Activated naive CD8-positive, alpha-beta T cell treated with anti-CD3 and anti-CD28 coated beads, Interleukin-2, amount 50 U/mL, for 24 hours (primary cell): ENCODE measurements at regions not wholly inside any gene's neighbourhood (a gene's known extent, or its start where the extent isn't known, plus 50 kb on each side); places are given as distances from the start of the nearest gene placed in this dataset.
"Not testable (repeated sequence)": the region's sequence is repeated elsewhere in the genome, so short reads cannot be mapped to it uniquely, and the experiment has no call there.

Experiments
- ATAC-seq: fragments of 150-1000 bp; cut with Tn5 transposase; one replicate; pipeline ENCODE4 v1.10.0; 2021
- DNase-seq: peaks from one replicate; pipeline ENCODE4 v3.0.0; 2021
- H3K27ac Mint-ChIP-seq: one replicate; pipeline ENCODE4 v1.8.0; 2021; ENCODE audit warnings: mild to moderate bottlenecking, mixed read lengths
- H3K27me3 Mint-ChIP-seq: one replicate; pipeline ENCODE4 v1.8.0; 2021; ENCODE audit warnings: mixed read lengths
- H3K36me3 Mint-ChIP-seq: one replicate; pipeline ENCODE4 v1.8.0; 2021; ENCODE audit warnings: low read depth, mixed read lengths
- H3K4me1 Mint-ChIP-seq: one replicate; pipeline ENCODE4 v1.8.0; 2021; ENCODE audit warnings: mixed read lengths
- H3K4me3 Mint-ChIP-seq: one replicate; pipeline ENCODE4 v1.8.0; 2021; ENCODE audit warnings: mild to moderate bottlenecking, moderate library complexity, mixed read lengths
- H3K9me3 Mint-ChIP-seq: one replicate; pipeline ENCODE4 v1.8.0; 2021; ENCODE audit warnings: mixed read lengths

- no peak for ATAC-seq
- Mint-ChIP-seq H3K36me3 (no peaks in the 10 kb centered on the region), H3K27ac (no peak overlapping the region), H3K4me3 (no peak overlapping the region), H3K27me3 (peaks cover 20% of the 10 kb centered on the region), H3K9me3 (no peaks in the 10 kb centered on the region), H3K4me1 (peaks cover 2% of the 10 kb centered on the region)
- no peak for DNase-seq
These were observed 133.4 kb upstream of the ERRFI1 start for GRCh38 chr1:8159470-8160024.

DNA sequence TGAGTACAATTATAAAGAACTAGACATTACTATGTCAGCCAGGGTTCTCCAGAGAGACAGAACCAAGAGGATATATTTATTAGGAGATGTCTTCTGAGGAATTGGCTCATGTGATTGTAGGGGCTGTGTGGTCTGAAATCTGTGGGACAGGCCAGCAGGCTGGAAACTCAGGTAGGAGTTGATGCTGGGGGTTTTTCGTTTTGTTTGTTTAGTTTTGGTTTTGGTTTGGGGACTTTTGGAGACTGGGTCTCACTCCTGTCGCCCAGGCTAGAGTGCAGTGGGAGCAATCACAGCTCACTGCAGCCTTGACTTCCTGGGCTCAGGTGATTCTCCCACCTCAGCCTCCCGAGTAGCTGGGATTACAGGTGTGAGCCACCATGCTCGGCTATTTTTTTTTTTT, 132.9 kb upstream of the ERRFI1 start:
- peak; percentile 28 for ATAC-seq
- H3K27ac Mint-ChIP-seq = no peak overlapping the region
- peaks cover 21% of the 10 kb centered on the region for H3K27me3 Mint-ChIP-seq
- H3K9me3 Mint-ChIP-seq = no peaks in the 10 kb centered on the region
- peaks cover 3% of the 10 kb centered on the region for H3K4me1 Mint-ChIP-seq
- no peaks in the 10 kb centered on the region for H3K36me3 Mint-ChIP-seq
- no peak overlapping the region for H3K4me3 Mint-ChIP-seq
- DNase-seq = no peak

- Mint-ChIP-seq H3K27me3 (peaks cover 24% of the 10 kb centered on the region), H3K9me3 (no peaks in the 10 kb centered on the region), H3K4me1 (peaks cover 13% of the 10 kb centered on the region), H3K36me3 (no peaks in the 10 kb centered on the region), H3K27ac (no peak overlapping the region), H3K4me3 (no peak overlapping the region)
- ATAC-seq (no peak), DNase-seq (no peak)
These were observed 131.7 kb upstream of the ERRFI1 start for GRCh38 chr1:8157765-8158164.

GRCh38 chr1:8155528-8156186, 129.5 kb upstream of the ERRFI1 start:
- H3K27me3 Mint-ChIP-seq = peaks cover 28% of the 10 kb centered on the region
- ATAC-seq (no peak), DNase-seq (no peak)
- H3K4me3 Mint-ChIP-seq = no peak overlapping the region
- no peaks in the 10 kb centered on the region for H3K36me3 Mint-ChIP-seq
- H3K9me3 Mint-ChIP-seq = no peaks in the 10 kb centered on the region
- H3K4me1 Mint-ChIP-seq = peaks cover 33% of the 10 kb centered on the region
- no peak overlapping the region for H3K27ac Mint-ChIP-seq

GRCh38 chr1:8154621-8155052, 128.5 kb upstream of the ERRFI1 start:
- Mint-ChIP-seq H3K9me3 (no peaks in the 10 kb centered on the region), H3K4me3 (no peak overlapping the region), H3K4me1 (peaks cover 41% of the 10 kb centered on the region), H3K27ac (no peak overlapping the region), H3K27me3 (peaks cover 30% of the 10 kb centered on the region), H3K36me3 (no peaks in the 10 kb centered on the region)
- ATAC-seq (no peak), DNase-seq (no peak)

DNA sequence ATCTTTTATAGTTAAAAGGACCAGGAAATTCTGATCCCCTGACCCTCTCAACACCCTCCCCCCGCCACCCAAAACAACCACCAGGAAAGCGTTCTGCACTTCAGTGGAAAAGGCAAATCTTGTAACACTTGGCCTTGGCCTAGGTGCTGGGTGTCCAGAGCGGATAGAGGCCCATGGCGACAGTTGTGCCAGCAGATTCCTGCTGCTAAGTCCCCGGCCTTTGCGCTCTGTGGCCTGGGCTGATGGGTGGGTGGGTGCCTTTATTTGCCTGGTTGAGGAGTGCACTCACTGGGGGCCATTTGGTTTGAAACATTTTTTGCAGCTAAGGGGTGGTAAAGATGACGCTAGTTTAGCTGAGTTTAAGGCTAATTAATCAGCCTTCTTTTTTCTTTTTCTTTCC, 127.9 kb upstream of the ERRFI1 start:
- H3K9me3 Mint-ChIP-seq = no peaks in the 10 kb centered on the region
- no peak for DNase-seq
- no peak for ATAC-seq
- no peaks in the 10 kb centered on the region for H3K36me3 Mint-ChIP-seq
- H3K4me3 Mint-ChIP-seq = no peak overlapping the region
- peaks cover 47% of the 10 kb centered on the region for H3K4me1 Mint-ChIP-seq
- H3K27me3 Mint-ChIP-seq = peaks cover 30% of the 10 kb centered on the region
- H3K27ac Mint-ChIP-seq = no peak overlapping the region

GRCh38 chr1:8152731-8153702, 126.9 kb upstream of the ERRFI1 start:
- DNase-seq = peak; percentile 25
- H3K4me1 Mint-ChIP-seq = peaks cover 49% of the 10 kb centered on the region
- no peaks in the 10 kb centered on the region for H3K36me3 Mint-ChIP-seq

GRCh38 chr1:8151647-8152046, 125.5 kb upstream of the ERRFI1 start:
- DNase-seq = no peak
- no peak overlapping the region for H3K4me3 Mint-ChIP-seq
- no peak for ATAC-seq
- no peak overlapping the region for H3K27ac Mint-ChIP-seq
- H3K9me3 Mint-ChIP-seq = no peaks in the 10 kb centered on the region
- peaks cover 49% of the 10 kb centered on the region for H3K4me1 Mint-ChIP-seq
- no peaks in the 10 kb centered on the region for H3K36me3 Mint-ChIP-seq
- peaks cover 37% of the 10 kb centered on the region for H3K27me3 Mint-ChIP-seq

More at GRCh38 chr1:8152731-8153702, 126.9 kb upstream of the ERRFI1 start:
- peaks cover 36% of the 10 kb centered on the region for H3K27me3 Mint-ChIP-seq
- H3K4me3 Mint-ChIP-seq = peak overlapping the region; percentile 64
- H3K9me3 Mint-ChIP-seq = no peaks in the 10 kb centered on the region
- H3K27ac Mint-ChIP-seq = peak overlapping the region; percentile 91
- ATAC-seq = peak; percentile 83

DNA sequence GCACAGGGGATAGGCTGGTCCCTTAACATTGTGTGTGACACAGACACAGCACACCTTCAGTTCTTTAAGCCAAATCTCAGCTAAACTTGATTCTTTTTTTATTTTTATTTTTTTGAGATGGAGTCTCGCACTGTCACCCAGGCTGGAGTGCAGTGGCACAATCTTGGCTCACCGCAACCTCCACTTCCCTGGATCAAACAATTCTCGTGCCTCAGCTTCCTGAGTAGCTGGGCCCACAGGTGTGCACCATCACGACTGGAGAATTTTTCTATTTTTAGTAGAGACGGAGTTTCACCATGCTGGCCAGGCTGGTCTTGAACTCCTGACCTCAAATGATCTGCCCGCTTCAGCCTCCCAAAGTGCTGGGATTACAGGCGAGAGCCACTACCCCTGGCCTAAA, 123.6 kb upstream of the ERRFI1 start:
- not testable (repeated sequence) for H3K27ac Mint-ChIP-seq, H3K4me3 Mint-ChIP-seq, ATAC-seq, H3K36me3 Mint-ChIP-seq, DNase-seq, H3K9me3 Mint-ChIP-seq
- H3K27me3 Mint-ChIP-seq = peaks cover 31% of the 10 kb centered on the region
- H3K4me1 Mint-ChIP-seq = peaks cover 57% of the 10 kb centered on the region

DNA sequence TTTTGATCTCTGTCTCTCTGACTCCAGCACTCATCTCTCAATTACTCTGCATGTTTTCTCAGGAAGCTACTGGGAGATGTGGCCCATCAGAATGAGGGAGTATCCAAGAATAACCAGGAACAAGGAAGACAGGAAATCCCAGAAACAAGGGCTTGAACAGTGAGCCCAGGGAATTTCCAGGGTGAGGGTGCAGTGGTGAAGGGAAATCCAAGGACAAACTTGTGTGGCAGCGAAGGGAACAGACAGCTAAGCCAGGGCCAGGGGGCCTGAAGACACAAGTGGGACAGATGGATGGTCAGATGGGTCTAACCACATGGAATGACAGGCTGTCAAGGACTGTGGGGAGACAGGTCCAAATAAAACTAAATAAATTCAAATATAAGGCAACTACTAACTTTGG, 121.8 kb upstream of the ERRFI1 start:
- no peak overlapping the region for H3K4me3 Mint-ChIP-seq
- peaks cover 27% of the 10 kb centered on the region for H3K27me3 Mint-ChIP-seq
- no peak overlapping the region for H3K27ac Mint-ChIP-seq
- H3K9me3 Mint-ChIP-seq = no peaks in the 10 kb centered on the region
- DNase-seq (no peak), ATAC-seq (no peak)
- peaks cover 53% of the 10 kb centered on the region for H3K4me1 Mint-ChIP-seq
- no peaks in the 10 kb centered on the region for H3K36me3 Mint-ChIP-seq

GRCh38 chr1:8146257-8146855, 120.2 kb upstream of the ERRFI1 start:
- Mint-ChIP-seq H3K36me3 (no peaks in the 10 kb centered on the region), H3K4me1 (peaks cover 40% of the 10 kb centered on the region), H3K9me3 (no peaks in the 10 kb centered on the region), H3K4me3 (no peak overlapping the region), H3K27me3 (peaks cover 25% of the 10 kb centered on the region), H3K27ac (no peak overlapping the region)
- ATAC-seq (no peak), DNase-seq (no peak)

DNA sequence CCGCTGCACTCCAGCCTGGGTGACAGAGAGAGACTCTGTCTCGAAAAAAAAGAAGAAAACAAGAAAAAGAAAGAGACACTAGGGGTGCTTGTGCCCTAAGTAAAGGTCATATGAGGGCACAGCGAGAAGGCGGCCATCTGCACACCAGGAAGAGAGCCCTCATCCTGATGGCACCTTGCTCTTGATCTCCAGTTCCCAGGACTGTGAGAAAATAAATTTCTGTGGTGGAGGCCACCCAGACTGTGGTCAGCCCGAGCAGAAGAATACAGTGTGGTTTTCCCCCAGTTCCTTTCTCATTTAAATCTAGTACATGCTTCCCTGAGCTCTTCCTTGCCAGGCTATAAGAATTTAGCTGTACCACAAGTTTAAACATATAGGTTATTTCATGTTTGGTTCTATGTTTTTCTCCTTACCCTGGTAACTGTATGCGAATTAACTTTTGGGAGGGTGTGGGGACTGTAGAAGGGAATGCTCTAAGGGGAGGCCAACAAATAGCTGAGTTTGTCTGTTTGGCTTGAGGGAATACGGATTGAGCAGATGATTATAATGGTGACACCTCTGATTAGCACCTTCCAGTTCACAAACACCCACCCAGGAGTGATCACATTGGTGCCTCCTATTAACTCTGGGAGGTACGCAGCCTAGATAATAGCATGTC, 119.6 kb upstream of the ERRFI1 start:
- no peaks in the 10 kb centered on the region for H3K9me3 Mint-ChIP-seq
- no peak overlapping the region for H3K4me3 Mint-ChIP-seq
- H3K27me3 Mint-ChIP-seq = peaks cover 23% of the 10 kb centered on the region
- no peak overlapping the region for H3K27ac Mint-ChIP-seq
- H3K4me1 Mint-ChIP-seq = peaks cover 34% of the 10 kb centered on the region
- no peaks in the 10 kb centered on the region for H3K36me3 Mint-ChIP-seq
- no peak for DNase-seq
- ATAC-seq = no peak

DNA sequence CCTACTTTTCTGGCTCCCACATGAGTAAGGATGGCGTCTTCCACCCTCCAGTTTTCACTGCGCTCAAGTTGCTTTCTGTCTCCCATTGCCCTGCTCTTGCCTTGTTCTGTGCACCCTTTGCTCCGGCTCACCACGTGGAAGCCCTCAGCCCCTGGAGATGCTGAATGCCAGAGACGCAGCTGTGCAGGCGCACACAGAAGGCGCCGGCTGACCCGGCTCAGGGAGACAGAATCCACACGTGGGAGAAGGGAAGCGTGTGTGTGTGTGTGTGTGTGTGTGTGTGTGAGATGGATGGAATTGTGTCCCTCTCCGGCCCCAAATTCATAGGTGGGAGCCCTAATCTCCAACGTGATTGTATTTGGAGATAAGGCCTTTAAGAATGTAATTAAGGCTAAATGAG, 118.2 kb upstream of the ERRFI1 start:
- ATAC-seq = no peak
- Mint-ChIP-seq H3K4me1 (peaks cover 23% of the 10 kb centered on the region), H3K27ac (no peak overlapping the region), H3K27me3 (peaks cover 22% of the 10 kb centered on the region), H3K4me3 (no peak overlapping the region), H3K36me3 (no peaks in the 10 kb centered on the region), H3K9me3 (no peaks in the 10 kb centered on the region)
- DNase-seq = no peak

DNA sequence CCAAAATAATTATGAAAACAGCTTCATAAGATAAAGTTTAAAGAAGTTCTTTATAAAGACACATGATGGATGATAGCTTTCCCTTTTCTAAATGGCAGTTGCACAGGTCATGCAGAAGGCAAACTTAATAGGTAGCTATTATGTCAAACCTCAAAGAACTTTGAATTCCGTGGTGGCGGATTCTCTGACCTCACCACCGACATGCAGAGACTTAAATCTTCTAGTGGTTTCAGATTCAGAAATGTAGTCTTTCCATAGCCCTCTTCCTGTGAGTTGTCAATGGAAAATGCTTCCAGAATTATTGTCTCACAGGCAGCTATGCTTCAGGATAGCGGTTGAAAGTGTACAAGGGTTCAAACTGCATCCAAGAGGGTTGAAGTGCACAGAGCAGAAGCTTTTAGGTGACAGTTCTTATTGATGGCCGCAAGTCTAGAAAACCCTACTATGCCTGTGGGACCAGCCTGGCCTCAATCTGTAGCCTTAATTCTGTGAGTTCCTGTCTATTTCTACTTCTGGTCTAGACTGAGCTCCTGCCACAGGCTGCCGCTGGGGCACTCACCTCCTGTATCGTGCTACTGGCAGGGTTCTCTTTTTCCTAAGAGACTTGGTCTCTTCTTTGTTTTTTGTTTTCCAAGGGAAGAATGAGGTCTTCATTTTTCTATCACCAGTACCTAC, 117.0 kb upstream of the ERRFI1 start:
- ATAC-seq = no peak
- H3K27ac Mint-ChIP-seq = no peak overlapping the region

More for the DNA sequence above, 117.0 kb upstream of the ERRFI1 start:
- no peak for DNase-seq
- H3K9me3 Mint-ChIP-seq = no peaks in the 10 kb centered on the region
- peaks cover 18% of the 10 kb centered on the region for H3K27me3 Mint-ChIP-seq
- no peak overlapping the region for H3K4me3 Mint-ChIP-seq
- peaks cover 17% of the 10 kb centered on the region for H3K4me1 Mint-ChIP-seq
- no peaks in the 10 kb centered on the region for H3K36me3 Mint-ChIP-seq
